HCT116 (cell line): ENCODE measurements at regions not wholly inside any gene's neighbourhood (a gene's known extent, or its start where the extent isn't known, plus 50 kb on each side); places are given as distances from the start of the nearest gene placed in this dataset.

ENCODE experiments used
- ATAC-seq: fragments of 200-7000 bp; cut with Tn5 transposase; 2 replicates; pipeline ENCODE4 v1.9.1; 2020; ENCODE audit warnings: mild to moderate bottlenecking, moderate library complexity
- BruUV-seq: library from RNA; stranded (reverse); fragments of 400-500 nt; replicated peaks from 2 replicates; lab custom pipeline; 2021; lab: Mats Ljungman, UMichigan
- CTCF ChIA-PET: fragments of 300-600 bp; sonication (Branson Sonifier 250); formaldehyde crosslinking; loops from one replicate; lab custom pipeline; 2021; ENCODE audit warnings: antibody characterized with exemption; lab: Charles Lee
- POLR2A ChIA-PET: fragments of 300-600, 350-600 bp; sonication (Branson Sonifier 250); formaldehyde crosslinking; loops from one replicate; lab custom pipeline; 2021; ENCODE audit warnings: antibody characterized with exemption; lab: Charles Lee
- RAD21 ChIA-PET, 2 experiments: fragments of 300-600 bp; sonication (Branson Sonifier 250); formaldehyde crosslinking; loops; one replicate each; lab custom pipeline; 2023; ENCODE audit warnings: low total read pairs in 2 of 2; ENCODE audit not compliant: uncharacterized antibody in 2 of 2, unreplicated experiment in 2 of 2, low non-redundant PET in 1 of 2; lab: Charles Lee
- DNase-seq: peaks from one replicate; pipeline ENCODE4 v3.0.0-alpha.2; 2010; ENCODE audit warnings: low read depth, low spot score
- H2AFZ ChIP-seq: fragments of 200-600 bp; shearing (Covaris generic), sonication (generic); 2 replicates; pipeline ENCODE4 v1.6.1; 2017; ENCODE audit warnings: low read depth, mixed run types, mixed read lengths, antibody characterized with exemption, low read length; ENCODE audit not compliant: poor library complexity, severe bottlenecking
- H3K27ac ChIP-seq: 2 replicates; pipeline ENCODE4 v1.5.1; 2012; ENCODE audit warnings: low read depth, low read length
- H3K27me3 ChIP-seq: fragments of 200-600 bp; sonication (generic); 2 replicates; pipeline ENCODE4 v1.6.1; 2016; ENCODE audit warnings: mixed run types, low read length, mixed read lengths; ENCODE audit not compliant: insufficient read depth
- H3K36me3 ChIP-seq, 2 experiments: fragments of 200-500 bp in 1 of 2; fragments of 200-600 bp in 1 of 2; sonication (Bioruptor generic) in 1 of 2; sonication (generic) in 1 of 2; 2 replicates each; pipeline versions ENCODE4 v1.5.1 to v1.6.1; 2014 to 2016; ENCODE audit warnings: low read length in 2 of 2, inconsistent platforms in 1 of 2, mixed read lengths in 1 of 2, mixed run types in 1 of 2; ENCODE audit not compliant: insufficient read depth in 2 of 2, control insufficient read depth in 1 of 2
- H3K4me1 ChIP-seq, 2 experiments: fragments of 200-600 bp in 1 of 2; sonication (generic) in 1 of 2; 2 replicates each; pipeline versions ENCODE4 v1.5.1 to v1.6.1; 2012 to 2017; ENCODE audit warnings: low read length in 2 of 2, inconsistent platforms in 1 of 2, mild to moderate bottlenecking in 1 of 2, mixed read lengths in 1 of 2, mixed run types in 1 of 2, moderate library complexity in 1 of 2; ENCODE audit not compliant: insufficient read depth in 2 of 2, control insufficient read depth in 1 of 2
- H3K4me2 ChIP-seq: fragments of 200-600 bp; sonication (generic); 2 replicates; pipeline ENCODE4 v1.6.1; 2017; ENCODE audit warnings: mixed run types, low read length, mixed read lengths
- H3K4me3 ChIP-seq, 2 experiments: fragments of 200-600 bp in 1 of 2; sonication (generic) in 1 of 2; replicated peaks in 1 of 2; 2 replicates each; pipeline ENCODE4 v1.5.1; 2011 to 2016; ENCODE audit warnings: low read length in 2 of 2, control low read depth in 1 of 2, low read depth in 1 of 2, mild to moderate bottlenecking in 1 of 2, mixed read lengths in 1 of 2, mixed run types in 1 of 2
- H3K79me2 ChIP-seq: fragments of 200-600 bp; sonication (generic); 2 replicates; pipeline ENCODE4 v1.6.1; 2017; ENCODE audit warnings: mild to moderate bottlenecking, mixed run types, low read length, moderate library complexity, mixed read lengths; ENCODE audit not compliant: insufficient read depth
- H3K9ac ChIP-seq: fragments of 200-600 bp; sonication (generic); 2 replicates; pipeline ENCODE4 v1.6.1; 2016; ENCODE audit warnings: low read length, mixed read lengths
- H3K9me2 ChIP-seq: fragments of 200-600 bp; sonication (generic), shearing (Covaris generic); 2 replicates; pipeline ENCODE4 v1.6.1; 2017; ENCODE audit warnings: mixed run types, mild to moderate bottlenecking, moderate library complexity; ENCODE audit not compliant: insufficient read depth
- H3K9me3 ChIP-seq, 2 experiments: fragments of 200-500 bp in 1 of 2; fragments of 200-600 bp in 1 of 2; sonication (Bioruptor generic) in 1 of 2; sonication (generic) in 1 of 2; 2 replicates each; pipeline ENCODE4 v1.6.1; 2014 to 2017; ENCODE audit warnings: low read length in 2 of 2, mixed read lengths in 2 of 2, inconsistent platforms in 1 of 2, low read depth in 1 of 2, mild to moderate bottlenecking in 1 of 2, mixed run types in 1 of 2, moderate library complexity in 1 of 2; ENCODE audit not compliant: control insufficient read depth in 1 of 2, insufficient read depth in 1 of 2
- H4K20me1 ChIP-seq: fragments of 200-600 bp; sonication (generic), shearing (Covaris generic); 2 replicates; pipeline ENCODE4 v1.6.1; 2017; ENCODE audit warnings: mixed run types, mild to moderate bottlenecking, moderate library complexity; ENCODE audit not compliant: insufficient read depth
- CBX3 ChIP-seq: IDR thresholded peaks from 2 replicates; pipeline ENCODE4 v1.6.1; 2012; ENCODE audit warnings: low read depth
- CEBPB ChIP-seq: IDR thresholded peaks from 2 replicates; pipeline ENCODE4 v1.6.1; 2012; ENCODE audit warnings: low read depth
- EGR1 ChIP-seq: IDR thresholded peaks from 2 replicates; pipeline ENCODE4 v1.6.1; 2012; ENCODE audit warnings: low read depth
- ELF1 ChIP-seq: IDR thresholded peaks from 2 replicates; pipeline ENCODE4 v1.6.1; 2012; ENCODE audit warnings: low read depth, borderline replicate concordance
- EZH2phosphoT487 ChIP-seq: fragments of 200-600 bp; IDR thresholded peaks from 2 replicates; pipeline ENCODE4 v1.6.1; 2018; ENCODE audit warnings: antibody characterized with exemption, borderline replicate concordance
- FOSL1 ChIP-seq: IDR thresholded peaks from 2 replicates; pipeline ENCODE4 v1.6.1; 2012; ENCODE audit warnings: low read depth
- JUND ChIP-seq: IDR thresholded peaks from 2 replicates; pipeline ENCODE4 v1.6.1; 2012
- POLR2A ChIP-seq: IDR thresholded peaks from 2 replicates; pipeline ENCODE4 v1.7.0; 2011; ENCODE audit warnings: borderline replicate concordance; ENCODE audit not compliant: insufficient read depth, insufficient read length; ENCODE audit errors: extremely low read depth
- POLR2AphosphoS5 ChIP-seq: IDR thresholded peaks from 2 replicates; pipeline ENCODE4 v1.6.1; 2011; ENCODE audit warnings: mild to moderate bottlenecking, low read depth, low read length, moderate library complexity
- RAD21 ChIP-seq: IDR thresholded peaks from 2 replicates; pipeline ENCODE4 v1.6.1; 2012; ENCODE audit warnings: low read depth, mild to moderate bottlenecking
- SIN3A ChIP-seq: IDR thresholded peaks from 2 replicates; pipeline ENCODE4 v1.6.1; 2012; ENCODE audit warnings: low read depth
- SRF ChIP-seq: IDR thresholded peaks from 2 replicates; pipeline ENCODE4 v1.6.1; 2012; ENCODE audit warnings: low read depth
- TCF7L2 ChIP-seq: IDR thresholded peaks from 2 replicates; pipeline ENCODE4 v1.7.0; 2011; ENCODE audit warnings: borderline replicate concordance, inconsistent platforms; ENCODE audit not compliant: insufficient read depth, insufficient read length; ENCODE audit errors: extremely low read depth
- YY1 ChIP-seq: IDR thresholded peaks from 2 replicates; pipeline ENCODE4 v1.6.1; 2011; ENCODE audit warnings: low read length, low read depth, moderate library complexity, mild to moderate bottlenecking; ENCODE audit not compliant: insufficient replicate concordance; ENCODE audit errors: extremely low read depth
- ZFX ChIP-seq: fragments of 450-650 bp; IDR thresholded peaks from 2 replicates; pipeline ENCODE4 v1.6.1; 2017
- ZNF274 ChIP-seq: fragments of 200-500 bp; sonication (Bioruptor generic); IDR thresholded peaks from 2 replicates; pipeline ENCODE4 v1.6.1; 2014; ENCODE audit warnings: mild to moderate bottlenecking, low read depth, low read length, inconsistent platforms
- intact Hi-C: fragments of 100-400 bp; cut with micrococcal nuclease; formaldehyde crosslinking; loops from 2 replicates; pipeline ENCODE4 v1.10.0; 2022
- TF ChIP-seq, protein P1 (sequence below): IDR thresholded peaks from 2 replicates; pipeline ENCODE4 v1.6.1; 2012
- TF ChIP-seq, protein P2 (sequence below): IDR thresholded peaks from 2 replicates; pipeline ENCODE4 v1.6.1; 2012; ENCODE audit warnings: low read depth
- TF ChIP-seq, protein P3 (sequence below), 3 experiments: fragments of 200-600 bp in 1 of 3; sonication (generic) in 1 of 3; IDR thresholded peaks in 2 of 3; conservative IDR thresholded peaks in 1 of 3; 2 replicates each; pipeline ENCODE4 v1.5.1; 2012 to 2017; ENCODE audit warnings: low read depth in 2 of 3, low read length in 2 of 3, antibody characterized with exemption in 1 of 3, borderline replicate concordance in 1 of 3, control low read depth in 1 of 3, mild to moderate bottlenecking in 1 of 3, mixed read lengths in 1 of 3, mixed run types in 1 of 3, moderate library complexity in 1 of 3; ENCODE audit not compliant: insufficient read depth in 1 of 3

DNA sequence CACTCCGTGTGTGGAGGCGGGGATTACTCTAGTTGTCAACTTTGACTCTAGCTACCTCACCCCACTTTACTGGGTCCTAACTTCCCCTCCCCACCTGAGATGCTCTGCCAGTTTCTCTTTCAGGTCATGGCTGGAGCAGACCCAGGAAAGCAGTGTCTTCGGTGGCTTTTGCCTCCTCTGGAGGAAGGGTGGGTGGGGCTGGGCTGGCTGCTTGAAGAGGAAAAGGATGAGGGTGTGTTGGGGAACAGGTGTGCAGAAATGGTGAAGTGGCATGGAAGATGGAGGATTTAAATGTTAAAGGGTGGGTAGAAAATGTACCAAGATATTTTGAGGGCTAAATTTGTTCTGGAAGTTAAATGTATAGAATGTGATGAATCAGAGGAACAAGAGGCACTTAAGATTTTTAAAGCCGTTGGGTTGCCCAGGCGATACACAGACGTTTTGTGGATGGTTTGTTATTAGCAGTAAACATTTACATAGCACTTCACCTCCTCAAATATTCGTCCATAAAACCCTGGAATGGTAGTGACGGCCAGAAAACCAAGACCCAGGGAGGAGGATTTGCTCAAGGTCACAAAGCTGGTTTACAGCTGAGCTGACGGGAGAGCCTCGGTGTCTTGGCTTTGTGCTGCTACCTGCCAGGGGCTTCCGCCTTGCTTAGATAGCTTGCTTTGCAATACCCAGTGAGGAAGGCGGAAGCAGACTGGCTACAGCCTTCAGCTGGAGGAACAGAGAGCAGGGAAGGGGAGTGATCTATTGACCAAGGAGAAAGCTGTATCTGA is 72.2 kb upstream of the PRMT8 start:
- Histone ChIP-seq H2AFZ (no peak overlapping the region), H3K9me2 (no peaks in the 10 kb centered on the region), H3K9ac (no peak overlapping the region), H3K4me2 (no peak overlapping the region), H3K27me3 (peaks cover 34% of the 10 kb centered on the region; the same call in 1 of the 2 replicates), H3K4me3 (no peak overlapping the region), H3K9me3 (no peaks in the 10 kb centered on the region), H3K27ac (no peak overlapping the region), H3K4me1 (no peaks in the 10 kb centered on the region), H4K20me1 (no peaks in the 10 kb centered on the region), H3K79me2 (no peaks in the 10 kb centered on the region), H3K36me3 (no peaks in the 10 kb centered on the region)
- DNase-seq (no peak), ATAC-seq (no peak)
- ChIA-PET CTCF (no interaction called here), POLR2A (no interaction called here), RAD21 (no interaction called here)
- intact Hi-C loops = no loop called here
- BruUV-seq = no TSS peak
- TF ChIP-seq CBX3 = no peak
- no peak for TF ChIP-seq CEBPB
- TF ChIP-seq POLR2A = no peak
- no peak for TF ChIP-seq TCF7L2
- TF ChIP-seq EGR1 = no peak
- no peak for TF ChIP-seq SRF
- no peak for TF ChIP-seq EZH2phosphoT487
- TF ChIP-seq POLR2AphosphoS5 = no peak
- TF ChIP-seq SIN3A = no peak
- no peak for TF ChIP-seq ZFX
- TF ChIP-seq RAD21 = no peak
- TF ChIP-seq YY1 = no peak
- TF ChIP-seq, protein P1, sequence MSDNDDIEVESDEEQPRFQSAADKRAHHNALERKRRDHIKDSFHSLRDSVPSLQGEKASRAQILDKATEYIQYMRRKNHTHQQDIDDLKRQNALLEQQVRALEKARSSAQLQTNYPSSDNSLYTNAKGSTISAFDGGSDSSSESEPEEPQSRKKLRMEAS = no peak
- no peak for TF ChIP-seq FOSL1
- TF ChIP-seq, protein P2, sequence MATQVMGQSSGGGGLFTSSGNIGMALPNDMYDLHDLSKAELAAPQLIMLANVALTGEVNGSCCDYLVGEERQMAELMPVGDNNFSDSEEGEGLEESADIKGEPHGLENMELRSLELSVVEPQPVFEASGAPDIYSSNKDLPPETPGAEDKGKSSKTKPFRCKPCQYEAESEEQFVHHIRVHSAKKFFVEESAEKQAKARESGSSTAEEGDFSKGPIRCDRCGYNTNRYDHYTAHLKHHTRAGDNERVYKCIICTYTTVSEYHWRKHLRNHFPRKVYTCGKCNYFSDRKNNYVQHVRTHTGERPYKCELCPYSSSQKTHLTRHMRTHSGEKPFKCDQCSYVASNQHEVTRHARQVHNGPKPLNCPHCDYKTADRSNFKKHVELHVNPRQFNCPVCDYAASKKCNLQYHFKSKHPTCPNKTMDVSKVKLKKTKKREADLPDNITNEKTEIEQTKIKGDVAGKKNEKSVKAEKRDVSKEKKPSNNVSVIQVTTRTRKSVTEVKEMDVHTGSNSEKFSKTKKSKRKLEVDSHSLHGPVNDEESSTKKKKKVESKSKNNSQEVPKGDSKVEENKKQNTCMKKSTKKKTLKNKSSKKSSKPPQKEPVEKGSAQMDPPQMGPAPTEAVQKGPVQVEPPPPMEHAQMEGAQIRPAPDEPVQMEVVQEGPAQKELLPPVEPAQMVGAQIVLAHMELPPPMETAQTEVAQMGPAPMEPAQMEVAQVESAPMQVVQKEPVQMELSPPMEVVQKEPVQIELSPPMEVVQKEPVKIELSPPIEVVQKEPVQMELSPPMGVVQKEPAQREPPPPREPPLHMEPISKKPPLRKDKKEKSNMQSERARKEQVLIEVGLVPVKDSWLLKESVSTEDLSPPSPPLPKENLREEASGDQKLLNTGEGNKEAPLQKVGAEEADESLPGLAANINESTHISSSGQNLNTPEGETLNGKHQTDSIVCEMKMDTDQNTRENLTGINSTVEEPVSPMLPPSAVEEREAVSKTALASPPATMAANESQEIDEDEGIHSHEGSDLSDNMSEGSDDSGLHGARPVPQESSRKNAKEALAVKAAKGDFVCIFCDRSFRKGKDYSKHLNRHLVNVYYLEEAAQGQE = no peak
- TF ChIP-seq, protein P3, sequence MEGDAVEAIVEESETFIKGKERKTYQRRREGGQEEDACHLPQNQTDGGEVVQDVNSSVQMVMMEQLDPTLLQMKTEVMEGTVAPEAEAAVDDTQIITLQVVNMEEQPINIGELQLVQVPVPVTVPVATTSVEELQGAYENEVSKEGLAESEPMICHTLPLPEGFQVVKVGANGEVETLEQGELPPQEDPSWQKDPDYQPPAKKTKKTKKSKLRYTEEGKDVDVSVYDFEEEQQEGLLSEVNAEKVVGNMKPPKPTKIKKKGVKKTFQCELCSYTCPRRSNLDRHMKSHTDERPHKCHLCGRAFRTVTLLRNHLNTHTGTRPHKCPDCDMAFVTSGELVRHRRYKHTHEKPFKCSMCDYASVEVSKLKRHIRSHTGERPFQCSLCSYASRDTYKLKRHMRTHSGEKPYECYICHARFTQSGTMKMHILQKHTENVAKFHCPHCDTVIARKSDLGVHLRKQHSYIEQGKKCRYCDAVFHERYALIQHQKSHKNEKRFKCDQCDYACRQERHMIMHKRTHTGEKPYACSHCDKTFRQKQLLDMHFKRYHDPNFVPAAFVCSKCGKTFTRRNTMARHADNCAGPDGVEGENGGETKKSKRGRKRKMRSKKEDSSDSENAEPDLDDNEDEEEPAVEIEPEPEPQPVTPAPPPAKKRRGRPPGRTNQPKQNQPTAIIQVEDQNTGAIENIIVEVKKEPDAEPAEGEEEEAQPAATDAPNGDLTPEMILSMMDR (IDR thresholded peaks at IDR 0.05 in 2 of 3, conservative IDR thresholded peaks at IDR 0.05 in 1 of 3; ENCODE audit: borderline replicate concordance in 1 of 3, insufficient read depth in 1 of 3, low read depth in 2 of 3, low read length in 2 of 3) = no peak
- TF ChIP-seq JUND = no peak
- no peak for TF ChIP-seq ELF1
- TF ChIP-seq ZNF274 = no peak
